ENCODE measurements at regions not wholly inside any gene's neighbourhood (a gene's known extent, or its start where the extent isn't known, plus 50 kb on each side); places are given as distances from the start of the nearest gene placed in this dataset.

DNA sequence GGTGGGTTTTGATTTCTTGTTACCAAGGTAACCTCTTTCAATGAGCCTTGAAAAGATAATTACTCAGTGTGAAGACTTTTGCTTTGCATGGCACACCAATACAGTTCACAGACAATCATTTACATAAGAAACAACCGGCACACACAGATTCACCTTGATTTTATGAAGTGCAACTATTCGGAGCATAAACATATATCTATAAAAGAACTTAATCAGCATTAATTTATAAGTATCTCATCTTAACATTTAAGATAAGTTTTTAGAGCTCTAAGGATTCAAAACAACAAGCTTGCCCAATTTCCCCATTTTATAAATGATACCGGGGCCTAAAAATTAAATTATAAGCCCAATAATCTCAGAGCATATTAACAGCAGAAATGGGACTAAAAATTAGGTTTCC lies 85.9 kb upstream of the PCSK2 start:
- no TSS peak for BruUV-seq (replicated peaks)
- H3K36me3 ChIP-seq (ENCODE audit: control insufficient read depth in 2 of 2, extremely low read depth in 1 of 2, insufficient read depth in 2 of 2, low read length in 2 of 2) = no peaks in the 10 kb centered on the region
- FAIRE-seq (no peak), DNase-seq (ENCODE audit: low read depth, low spot score) (no peak)
- CTCF ChIA-PET = no interaction called here
- H3K79me2 ChIP-seq (ENCODE audit: control insufficient read depth, insufficient read depth, low read length) = no peaks in the 10 kb centered on the region
- H2AFZ ChIP-seq (ENCODE audit: low read depth, low read length) = no peak overlapping the region
- no peaks in the 10 kb centered on the region for H3K9me1 ChIP-seq (replicated peaks; ENCODE audit: control insufficient read depth, extremely low read depth, insufficient read depth, low read length)
- H3K9me3 ChIP-seq (replicated peaks; ENCODE audit: control insufficient read depth, insufficient read depth, low read length) = peaks cover 3% of the 10 kb centered on the region
- POLR2A ChIA-PET = no interaction called here
- no peak overlapping the region for H3K4me2 ChIP-seq (ENCODE audit: insufficient read depth, low read length)
- TF ChIP-seq MYC (IDR thresholded peaks at IDR 0.05; ENCODE audit: low read depth, low read length) (no peak), FOS (IDR thresholded peaks at IDR 0.05; ENCODE audit: borderline replicate concordance, insufficient read depth, low read length) (no peak), EZH2 (IDR thresholded peaks at IDR 0.05; ENCODE audit: borderline replicate concordance, low read depth, low read length, severe bottlenecking) (no peak), POLR2AphosphoS5 (IDR thresholded peaks at IDR 0.05; ENCODE audit: insufficient read depth, low read depth, low read length) (no peak), POLR2A (IDR thresholded peaks at IDR 0.05; ENCODE audit: low read depth, low read length) (no peak), GATA2 (IDR thresholded peaks at IDR 0.05; ENCODE audit: insufficient read depth, insufficient read length, low read depth, low read length) (no peak), JUN (IDR thresholded peaks at IDR 0.05; ENCODE audit: borderline replicate concordance, insufficient read depth, insufficient read length, low read depth) (no peak)
- TF ChIP-seq, protein P1, sequence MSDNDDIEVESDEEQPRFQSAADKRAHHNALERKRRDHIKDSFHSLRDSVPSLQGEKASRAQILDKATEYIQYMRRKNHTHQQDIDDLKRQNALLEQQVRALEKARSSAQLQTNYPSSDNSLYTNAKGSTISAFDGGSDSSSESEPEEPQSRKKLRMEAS (IDR thresholded peaks at IDR 0.05; ENCODE audit: insufficient read depth, insufficient read length) = no peak
- TF ChIP-seq, protein P2, sequence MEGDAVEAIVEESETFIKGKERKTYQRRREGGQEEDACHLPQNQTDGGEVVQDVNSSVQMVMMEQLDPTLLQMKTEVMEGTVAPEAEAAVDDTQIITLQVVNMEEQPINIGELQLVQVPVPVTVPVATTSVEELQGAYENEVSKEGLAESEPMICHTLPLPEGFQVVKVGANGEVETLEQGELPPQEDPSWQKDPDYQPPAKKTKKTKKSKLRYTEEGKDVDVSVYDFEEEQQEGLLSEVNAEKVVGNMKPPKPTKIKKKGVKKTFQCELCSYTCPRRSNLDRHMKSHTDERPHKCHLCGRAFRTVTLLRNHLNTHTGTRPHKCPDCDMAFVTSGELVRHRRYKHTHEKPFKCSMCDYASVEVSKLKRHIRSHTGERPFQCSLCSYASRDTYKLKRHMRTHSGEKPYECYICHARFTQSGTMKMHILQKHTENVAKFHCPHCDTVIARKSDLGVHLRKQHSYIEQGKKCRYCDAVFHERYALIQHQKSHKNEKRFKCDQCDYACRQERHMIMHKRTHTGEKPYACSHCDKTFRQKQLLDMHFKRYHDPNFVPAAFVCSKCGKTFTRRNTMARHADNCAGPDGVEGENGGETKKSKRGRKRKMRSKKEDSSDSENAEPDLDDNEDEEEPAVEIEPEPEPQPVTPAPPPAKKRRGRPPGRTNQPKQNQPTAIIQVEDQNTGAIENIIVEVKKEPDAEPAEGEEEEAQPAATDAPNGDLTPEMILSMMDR (IDR thresholded peaks at IDR 0.05; ENCODE audit: extremely low read depth in 1 of 2, insufficient read depth in 1 of 2, low read depth in 1 of 2, low read length in 2 of 2) = no peak
- no peaks in the 10 kb centered on the region for H3K4me1 ChIP-seq (ENCODE audit: control insufficient read depth, extremely low read depth, insufficient read depth, low read length)
- H3K27me3 ChIP-seq (ENCODE audit: control insufficient read depth in 2 of 2, insufficient read depth in 2 of 2, low read length in 2 of 2) = no peaks in the 10 kb centered on the region
- dilution Hi-C loops (cut with MboI; ENCODE audit: extremely low pct_ligation_motif_present, low sequenced_read_pairs) (no loop called here), intact Hi-C loops (cut with micrococcal nuclease) (no loop called here)
- no peak overlapping the region for H3K27ac ChIP-seq (ENCODE audit: insufficient read depth, low read depth, low read length)
- H4K20me1 ChIP-seq (replicated peaks; ENCODE audit: control insufficient read depth, extremely low read depth, insufficient read depth, low read length) = no peaks in the 10 kb centered on the region
- H3K9ac ChIP-seq (replicated peaks; ENCODE audit: extremely low read depth, insufficient read depth, low read length) = no peak overlapping the region
- H3K4me3 ChIP-seq (replicated peaks in 1 of 3; ENCODE audit: insufficient read depth in 1 of 3, low read depth in 1 of 3, low read length in 3 of 3) = no peak overlapping the region
